NCI-H510A (cell line): ENCODE measurements at regions not wholly inside any gene's neighbourhood (a gene's known extent, or its start where the extent isn't known, plus 50 kb on each side); places are given as distances from the start of the nearest gene placed in this dataset.
"Not testable (repeated sequence)": the region's sequence is repeated elsewhere in the genome, so short reads cannot be mapped to it uniquely, and the experiment has no call there.

Experiments used
- DNase-seq: peaks from one replicate; lab custom pipeline; 2025; lab: John Stamatoyannopoulos, UW

GRCh38 chr5:162624110-162624509 lies 556.5 kb downstream of the GABRG2 start:
- no peak for DNase-seq

- no peak for DNase-seq
These were observed 569.9 kb downstream of the GABRG2 start for GRCh38 chr5:162637481-162637880.

GRCh38 chr5:162638849-162639248 lies 571.3 kb downstream of the GABRG2 start:
- DNase-seq, result no peak

GRCh38 chr5:162641142-162641813 lies 573.7 kb downstream of the GABRG2 start:
- no peak for DNase-seq

- no peak for DNase-seq
These were observed 587.3 kb downstream of the GABRG2 start for GRCh38 chr5:162654661-162655405.

- DNase-seq, result no peak
These were observed 589.5 kb downstream of the GABRG2 start for GRCh38 chr5:162657076-162657475.

- DNase-seq, result no peak
These were observed 597.3 kb downstream of the GABRG2 start for GRCh38 chr5:162664846-162665245.

GRCh38 chr5:162668926-162669325 lies 601.4 kb downstream of the GABRG2 start:
- DNase-seq, result no peak

- no peak for DNase-seq
These were observed 604.5 kb downstream of the GABRG2 start for GRCh38 chr5:162672061-162672460.

- no peak for DNase-seq
These were observed 615.7 kb downstream of the GABRG2 start for GRCh38 chr5:162683284-162683683.

- no peak for DNase-seq
These were observed 616.6 kb downstream of the GABRG2 start for GRCh38 chr5:162684145-162684544.

- DNase-seq, result no peak
These were observed 617.7 kb downstream of the GABRG2 start for GRCh38 chr5:162685302-162685701.

- DNase-seq, result not testable (repeated sequence)
These were observed 628.7 kb downstream of the GABRG2 start for GRCh38 chr5:162696272-162696671.

- DNase-seq, result no peak
These were observed 631.8 kb downstream of the GABRG2 start for GRCh38 chr5:162699361-162699760.

GRCh38 chr5:162703914-162704313 lies 636.3 kb downstream of the GABRG2 start:
- DNase-seq, result no peak

GRCh38 chr5:162711244-162711643 lies 643.7 kb downstream of the GABRG2 start:
- no peak for DNase-seq

GRCh38 chr5:162719720-162720119 lies 652.1 kb downstream of the GABRG2 start:
- DNase-seq, result no peak

- DNase-seq, result no peak
These were observed 653.6 kb downstream of the GABRG2 start for GRCh38 chr5:162721125-162721524.

- no peak for DNase-seq
These were observed 684.8 kb upstream of the CCNG1 start for GRCh38 chr5:162752612-162753011.

GRCh38 chr5:162762119-162762518 lies 675.3 kb upstream of the CCNG1 start:
- DNase-seq, result no peak

GRCh38 chr5:162769019-162769418 lies 668.4 kb upstream of the CCNG1 start:
- DNase-seq, result no peak

- DNase-seq, result no peak
These were observed 651.7 kb upstream of the CCNG1 start for GRCh38 chr5:162785673-162786072.

GRCh38 chr5:162786234-162786633 lies 651.2 kb upstream of the CCNG1 start:
- DNase-seq, result no peak

- no peak for DNase-seq
These were observed 640.9 kb upstream of the CCNG1 start for GRCh38 chr5:162796507-162796906.
